Nucleus accumbens (tissue), 56 donors: ENCODE measurements at regions not wholly inside any gene's neighbourhood (a gene's known extent, or its start where the extent isn't known, plus 50 kb on each side); places are given as distances from the start of the nearest gene placed in this dataset.
"Not testable (repeated sequence)": the region's sequence is repeated elsewhere in the genome, so short reads cannot be mapped to it uniquely, and the experiment has no call there.

Experiments
- DNase-seq, 56 donors: peaks; one replicate each; lab custom pipeline; 2025; lab: John Stamatoyannopoulos, UW

DNA sequence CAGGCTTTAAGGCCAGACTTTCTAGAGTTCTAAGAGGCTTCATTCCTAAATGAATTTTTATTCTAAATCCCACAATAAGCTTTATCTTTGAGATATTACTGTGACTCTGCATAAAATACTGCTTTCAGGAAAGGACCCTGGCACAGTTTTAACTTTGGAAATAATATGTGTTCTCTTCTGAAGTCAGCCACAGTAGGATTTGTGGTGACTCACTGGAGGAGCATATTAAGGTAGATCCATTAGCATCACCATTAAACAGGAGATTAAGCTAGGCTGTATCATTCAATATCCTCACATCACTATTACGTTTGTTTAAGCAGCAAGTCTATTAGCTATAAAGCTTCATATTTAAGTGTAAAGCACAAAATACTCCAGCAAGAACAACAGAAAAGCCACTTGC is 186.1 kb upstream of the IZUMO3 start:
- DNase-seq: no peak

DNA sequence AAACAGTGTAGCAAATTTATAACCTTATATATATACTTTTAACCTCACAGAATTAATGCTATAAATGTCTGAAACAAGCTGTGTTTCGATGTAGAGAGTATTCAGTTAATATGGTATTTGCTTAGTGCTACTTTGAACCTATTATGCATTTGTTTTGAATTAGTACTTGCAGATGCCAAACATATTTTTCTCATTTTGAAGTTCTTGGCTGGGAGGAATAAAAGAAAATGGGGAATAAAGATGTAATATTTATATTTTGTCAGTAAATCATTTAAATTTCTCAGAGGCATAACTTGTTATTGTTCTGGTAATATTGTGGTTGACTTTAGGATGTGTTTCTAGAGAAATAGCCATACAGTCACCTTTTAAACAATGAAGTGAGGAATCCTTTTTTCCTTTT is 175.9 kb upstream of the IZUMO3 start:
- DNase-seq: no peak

DNA sequence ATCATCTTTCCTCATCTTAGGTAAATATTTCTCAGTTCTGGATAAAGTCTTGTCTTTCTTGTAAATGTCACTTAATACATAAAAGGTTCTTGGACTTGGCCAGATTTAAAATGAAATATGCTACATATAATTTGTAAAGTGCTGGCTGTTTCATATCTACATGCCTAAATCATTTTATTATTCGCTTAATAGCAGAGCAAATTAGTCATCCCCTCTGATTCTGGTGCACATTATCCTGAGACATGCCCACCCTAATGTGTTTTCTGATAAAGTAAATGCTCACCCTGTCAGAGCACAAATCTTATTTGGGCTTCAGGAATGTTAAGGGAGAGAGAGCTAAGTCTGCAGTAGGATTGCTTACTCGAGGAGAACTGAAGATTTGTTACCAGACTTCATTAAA is 166.5 kb upstream of the IZUMO3 start:
- DNase-seq: no peak

DNA sequence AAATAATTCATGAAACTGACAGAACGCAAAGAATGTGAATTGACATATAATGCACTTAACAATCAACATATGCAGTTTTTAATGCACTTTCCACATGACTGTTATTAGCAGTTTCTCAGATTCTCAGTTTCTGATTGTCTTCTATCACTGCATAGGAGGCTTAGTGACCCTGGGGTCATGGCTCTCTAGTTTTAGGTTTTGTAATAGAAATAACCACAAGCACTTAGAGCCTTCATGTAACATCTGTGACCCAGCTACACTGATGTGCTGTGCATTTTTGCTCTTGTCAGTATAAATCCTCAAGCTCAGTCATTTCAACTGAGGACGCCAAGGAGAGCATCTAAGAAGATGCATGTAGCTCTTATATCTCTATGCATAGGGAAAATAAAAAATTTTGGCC is 163.1 kb upstream of the IZUMO3 start:
- DNase-seq: no peak

DNA sequence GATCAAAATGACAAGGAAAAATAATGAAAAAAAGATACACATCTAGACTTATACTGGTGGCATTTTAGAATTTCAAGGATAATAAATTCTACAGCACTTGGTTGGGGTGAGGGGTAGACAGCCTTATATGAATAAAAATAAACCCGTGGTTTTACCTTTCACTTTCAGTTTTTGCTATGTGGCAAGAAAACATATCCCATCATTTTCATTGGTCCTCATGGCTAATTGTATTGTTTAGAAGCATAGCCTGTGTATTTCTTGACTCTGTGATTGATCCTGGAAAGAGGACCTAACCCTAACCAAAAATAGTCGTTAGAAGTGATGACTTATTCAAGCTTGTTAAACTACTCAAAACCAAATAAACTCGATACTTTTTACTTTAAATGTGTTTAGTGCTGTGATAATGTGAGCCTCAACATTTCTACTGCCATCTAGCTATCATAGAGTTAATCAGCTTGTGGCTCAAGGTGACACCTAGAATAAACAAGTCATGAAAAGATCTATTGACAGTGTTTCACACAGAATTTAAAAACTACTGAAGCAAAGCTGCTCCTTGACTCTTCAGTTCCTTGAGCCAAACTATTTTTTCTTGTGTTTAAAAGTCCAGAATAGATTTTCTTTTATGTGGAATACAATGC is 153.3 kb upstream of the IZUMO3 start:
- DNase-seq: no peak

DNA sequence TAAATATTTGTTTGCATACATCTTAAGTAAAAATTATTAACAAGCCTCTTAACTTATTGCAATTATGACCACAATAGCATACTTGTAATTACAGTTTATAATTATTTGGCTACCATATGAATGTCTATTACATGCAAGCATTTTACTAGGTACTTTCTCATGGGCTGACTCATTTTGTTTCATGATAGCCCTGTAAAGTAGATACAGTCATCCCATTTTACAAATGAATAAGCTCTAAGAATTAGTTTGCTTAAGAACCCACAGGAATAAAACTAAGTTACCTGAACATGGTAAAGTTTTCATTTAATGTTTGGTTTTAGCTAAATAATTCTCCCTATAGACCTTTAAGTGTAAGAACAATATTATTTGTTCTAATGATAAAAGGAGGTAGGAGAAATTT is 126.6 kb upstream of the IZUMO3 start:
- DNase-seq: no peak

DNA sequence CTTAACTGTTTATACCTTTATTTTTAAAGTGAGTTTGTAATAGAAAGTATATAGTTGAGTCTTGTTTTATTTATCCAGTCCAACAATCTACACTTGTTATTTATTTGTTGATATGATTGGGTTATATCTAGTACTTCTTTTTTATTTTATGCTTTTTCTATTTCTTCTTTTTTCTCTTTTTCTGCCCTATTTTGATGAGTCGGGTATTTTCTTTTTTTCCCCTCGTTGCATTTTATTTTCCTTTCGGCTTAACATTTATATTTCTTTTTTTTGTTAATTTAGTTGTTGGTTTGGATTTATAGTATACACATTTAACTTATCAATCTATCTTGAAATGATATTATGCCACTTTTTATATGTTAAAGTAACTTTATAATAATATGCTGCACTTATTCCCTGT is 111.7 kb upstream of the IZUMO3 start:
- no peak for DNase-seq

DNA sequence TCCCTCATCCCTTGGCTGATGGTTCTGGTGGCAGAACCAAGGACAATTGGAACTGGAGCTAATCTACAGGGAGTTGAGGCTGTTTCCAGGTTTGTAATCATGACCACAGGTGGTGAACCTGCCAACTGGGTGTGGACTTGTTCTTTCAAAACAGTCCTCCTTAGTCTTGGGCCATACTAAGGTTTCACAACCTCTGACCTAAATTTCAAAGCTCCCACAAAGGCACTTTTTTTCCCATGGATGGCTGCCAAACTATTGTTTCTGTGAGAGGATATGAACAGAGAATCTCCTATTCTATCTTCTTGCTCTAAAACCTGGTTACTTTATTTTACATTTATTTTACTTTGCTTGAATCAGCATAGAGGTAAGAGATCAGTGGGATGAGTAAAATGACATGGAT is 106.5 kb upstream of the IZUMO3 start:
- DNase-seq: no peak

DNA sequence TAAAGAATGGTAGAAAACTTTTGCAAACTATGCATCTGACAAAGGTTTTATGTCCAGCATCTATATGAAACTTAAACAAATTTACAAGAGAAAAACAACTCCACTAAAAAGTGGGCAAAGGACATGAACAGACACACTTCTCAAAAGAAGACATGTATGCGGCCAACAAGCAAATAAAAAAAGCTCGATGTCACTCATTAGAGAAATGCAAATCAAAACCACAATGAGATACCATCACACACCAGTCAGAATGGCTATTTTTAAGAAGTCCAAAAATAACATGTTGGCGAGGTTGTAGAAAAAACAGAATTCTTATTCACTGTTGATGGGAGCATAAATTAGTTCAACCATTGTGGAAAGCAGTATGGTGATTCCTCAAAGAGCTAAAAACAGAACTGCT is 83.1 kb upstream of the IZUMO3 start:
- not testable (repeated sequence) for DNase-seq

DNA sequence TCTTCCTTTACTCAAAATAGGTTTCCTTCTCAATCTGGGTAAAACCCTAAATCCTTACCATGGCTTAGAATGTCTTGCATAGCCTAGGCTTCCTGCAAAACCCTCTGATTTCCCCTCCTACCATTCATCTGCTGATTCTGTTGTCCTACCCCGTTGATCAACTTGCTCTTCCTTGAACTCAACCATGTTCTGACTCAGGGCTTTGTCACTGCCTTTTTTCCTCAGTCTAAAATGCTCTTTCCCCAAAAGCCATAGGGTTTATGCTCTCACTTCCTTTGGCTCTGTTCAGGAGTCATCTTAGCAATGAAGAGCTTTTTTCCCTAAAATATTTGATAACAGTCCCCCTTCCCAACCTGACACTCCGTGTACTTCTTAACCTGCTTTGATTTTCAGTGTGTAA is 79.4 kb upstream of the IZUMO3 start:
- no peak for DNase-seq

DNA sequence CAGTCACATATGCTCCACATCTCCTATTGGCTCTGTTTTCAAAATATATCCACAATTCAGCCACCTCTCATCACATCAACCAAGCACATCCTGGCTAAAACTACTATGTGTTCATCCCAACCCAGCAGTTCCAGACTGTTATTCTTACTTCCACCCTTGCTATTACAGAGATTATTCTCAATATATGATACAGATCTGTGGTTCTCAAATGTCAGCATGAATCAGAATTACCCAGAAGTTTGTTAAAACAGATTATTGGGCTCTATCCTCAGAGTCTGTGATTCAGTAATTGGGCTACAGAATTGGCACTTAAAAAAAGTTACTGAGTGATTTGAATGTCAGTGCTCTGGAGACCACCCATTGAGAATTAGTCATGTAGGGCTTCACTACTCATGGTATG is 78.8 kb upstream of the IZUMO3 start:
- no peak for DNase-seq

DNA sequence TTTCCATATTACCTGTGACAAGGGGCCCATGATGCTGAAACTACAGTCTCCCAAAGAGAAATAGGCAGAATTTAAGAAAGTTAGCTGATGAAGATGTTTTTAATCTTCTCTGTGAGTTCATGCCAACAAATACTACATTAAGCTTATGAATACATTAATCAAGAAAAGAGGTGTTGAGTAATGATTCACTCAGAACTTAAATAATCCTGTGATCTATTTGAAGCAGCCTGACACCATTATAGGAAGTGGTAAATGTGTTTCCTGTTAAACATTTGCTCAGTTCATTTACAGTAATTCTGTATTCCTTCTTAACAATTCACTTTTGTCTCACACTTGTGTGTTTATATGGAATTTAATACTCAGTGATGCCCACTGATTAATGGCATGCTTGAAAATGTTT is 75.0 kb upstream of the IZUMO3 start:
- DNase-seq: no peak

DNA sequence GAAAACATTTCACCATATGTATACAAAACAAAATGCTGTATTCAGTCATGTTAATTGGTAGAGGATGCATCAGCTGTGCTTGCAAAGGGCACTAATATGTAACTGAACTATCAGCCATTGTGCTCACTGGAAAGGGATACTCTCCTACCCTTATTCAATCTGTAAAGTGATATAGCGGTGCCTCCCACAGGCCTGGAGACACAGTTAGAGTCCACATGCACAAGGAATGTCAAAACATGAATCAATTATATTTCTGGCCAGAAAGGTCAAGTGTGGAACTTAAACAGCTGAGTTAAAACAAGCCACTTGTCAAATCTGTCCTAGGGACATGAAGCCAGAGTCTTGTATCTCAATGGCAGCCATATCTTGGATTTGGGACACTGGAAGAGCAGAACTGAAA is 71.2 kb upstream of the IZUMO3 start:
- DNase-seq: no peak

DNA sequence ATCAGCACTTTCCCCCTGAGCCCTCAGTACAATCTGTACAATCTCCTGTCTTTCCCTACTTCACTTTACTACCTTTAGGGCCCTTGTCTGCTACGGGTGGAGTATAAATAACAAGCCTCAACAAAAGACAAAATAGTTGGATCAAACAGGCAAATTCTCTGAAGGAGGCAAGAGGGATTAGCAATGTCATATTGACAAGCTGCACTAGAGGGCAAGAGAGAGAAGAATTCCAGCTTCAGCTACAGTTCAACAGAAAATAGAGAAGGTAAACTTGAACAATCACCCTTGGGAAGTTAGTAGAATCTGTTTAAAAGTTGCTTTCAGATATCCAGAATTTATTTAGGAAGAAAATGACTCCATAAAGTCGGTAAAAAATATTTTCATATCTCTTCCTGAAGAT is 68.4 kb upstream of the IZUMO3 start:
- DNase-seq: no peak

DNA sequence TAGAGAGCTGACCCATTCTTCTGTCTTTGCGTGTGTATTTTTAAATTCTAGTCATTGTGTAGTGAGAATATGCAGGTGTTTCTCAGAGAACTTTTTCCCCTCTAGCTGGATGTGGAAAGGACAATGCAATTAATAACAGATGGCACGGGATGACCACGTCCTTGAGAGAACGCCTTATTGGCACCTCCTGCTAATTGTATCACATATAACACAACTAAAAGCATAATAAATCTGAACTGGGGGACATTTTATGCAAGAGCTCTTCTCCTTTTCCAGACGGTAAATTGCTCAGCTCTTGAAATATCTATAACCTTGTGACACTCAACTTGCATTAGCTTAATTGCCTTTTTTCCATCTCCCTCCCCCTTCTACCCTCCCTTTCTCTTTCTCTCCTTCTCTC is 62.9 kb upstream of the IZUMO3 start:
- DNase-seq: no peak

DNA sequence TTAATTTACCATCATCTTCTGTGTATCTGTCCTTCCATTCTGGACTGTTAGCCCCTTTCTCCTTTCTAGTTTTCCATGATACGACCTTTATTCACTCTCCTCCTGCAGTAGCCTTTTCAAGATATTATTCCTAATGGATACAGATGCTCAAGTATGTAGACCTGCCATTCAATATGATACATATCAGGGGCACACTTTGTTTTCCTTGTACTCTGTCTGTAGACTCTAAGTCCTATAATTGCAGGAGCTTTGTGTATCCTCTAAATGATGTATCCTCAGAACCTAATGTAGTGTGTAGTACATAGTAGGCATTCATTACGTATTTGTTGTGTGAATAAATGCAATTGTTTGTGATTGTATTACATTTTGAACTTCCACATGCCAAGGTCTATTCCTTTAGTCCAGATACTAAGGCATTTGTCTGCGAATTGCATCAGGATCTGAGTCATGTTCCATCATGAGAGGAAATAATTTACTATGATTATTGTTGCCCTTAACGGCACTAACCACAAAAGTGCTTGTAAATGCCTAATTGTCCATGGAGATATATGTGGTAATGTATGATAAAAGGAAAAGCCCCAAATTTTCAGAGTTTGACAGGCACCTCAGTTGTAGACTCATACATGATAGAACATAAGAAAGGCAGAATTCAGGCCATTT is 57.1 kb upstream of the IZUMO3 start:
- DNase-seq: no peak
